ENCODE measurements at regions not wholly inside any gene's neighbourhood (a gene's known extent, or its start where the extent isn't known, plus 50 kb on each side); places are given as distances from the start of the nearest gene placed in this dataset.

DNA sequence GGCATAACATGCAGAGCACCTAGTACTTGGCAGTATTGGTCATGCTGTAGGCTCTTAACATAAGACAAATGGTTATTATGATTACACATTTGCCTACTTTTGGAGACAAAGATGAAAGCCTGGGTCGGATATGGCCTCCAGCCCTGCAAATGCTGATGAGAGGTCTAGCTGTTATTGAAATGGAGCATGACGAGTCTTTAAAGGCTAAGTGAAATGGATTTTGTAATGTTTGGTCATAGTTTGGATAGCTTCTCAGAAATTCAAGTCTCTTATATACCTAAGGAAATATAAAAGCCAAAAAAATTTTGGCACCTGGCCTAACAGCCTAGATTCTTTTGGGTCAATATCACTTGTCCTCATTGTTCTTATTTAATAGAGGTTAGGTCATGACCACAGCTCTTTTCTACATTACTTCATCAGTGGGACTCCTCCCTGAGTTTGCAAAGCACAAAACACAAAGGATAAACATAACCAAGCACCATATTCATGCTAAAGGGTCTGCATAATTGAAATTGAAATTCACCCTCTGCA, 69.2 kb upstream of the WLS start:
- H3K4me1 Mint-ChIP-seq = no peaks in the 10 kb centered on the region
- no peak overlapping the region for H3K27ac Mint-ChIP-seq
- DNase-seq = no peak
- H3K9me3 Mint-ChIP-seq = no peaks in the 10 kb centered on the region
- H3K4me3 Mint-ChIP-seq = no peak overlapping the region
- no peaks in the 10 kb centered on the region for H3K27me3 Mint-ChIP-seq
- CTCF ChIA-PET = no interaction called here
- POLR2A ChIA-PET = no interaction called here
- no peaks in the 10 kb centered on the region for H3K36me3 Mint-ChIP-seq (ENCODE audit: low read depth)

DNA sequence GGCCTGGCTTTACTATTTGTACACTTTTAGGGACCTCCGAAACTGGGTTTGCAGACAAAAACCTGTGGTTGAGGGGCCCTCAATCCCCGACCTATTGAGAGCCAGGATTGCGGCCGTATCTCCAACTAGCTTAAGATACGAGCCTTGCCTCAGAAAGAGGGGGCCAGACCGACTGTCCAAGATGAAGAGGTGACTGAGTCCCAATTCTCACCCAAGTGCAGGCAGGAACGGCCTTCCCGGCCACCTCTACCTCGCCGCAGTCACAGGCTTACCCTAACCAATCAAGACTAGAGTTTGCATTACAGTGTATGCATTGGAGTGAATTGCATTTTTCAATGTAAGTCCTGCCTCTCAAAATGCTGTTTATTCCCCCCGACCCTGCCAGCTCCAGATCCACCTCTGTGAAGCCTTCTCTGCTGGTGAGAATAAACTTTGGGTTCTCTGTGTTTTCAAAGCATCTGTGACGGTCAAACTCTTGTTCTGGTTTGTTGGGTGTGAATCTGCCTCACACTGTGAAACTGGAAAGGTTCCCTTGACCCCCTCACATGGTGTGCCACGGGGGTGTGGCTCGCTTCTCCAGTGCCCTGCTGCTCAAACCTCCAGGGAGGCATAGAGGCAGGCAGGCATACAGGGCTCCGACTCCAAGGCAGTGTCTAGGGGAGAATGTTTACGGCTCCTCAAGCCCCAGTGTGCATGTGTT, 62.2 kb upstream of the WLS start:
- Mint-ChIP-seq H3K4me3 (no peak overlapping the region), H3K9me3 (no peaks in the 10 kb centered on the region)
- DNase-seq = no peak

GRCh38 chr1:68293609-68294366, 61.5 kb upstream of the WLS start:
- no peaks in the 10 kb centered on the region for H3K27me3 Mint-ChIP-seq
- no peaks in the 10 kb centered on the region for H3K36me3 Mint-ChIP-seq (ENCODE audit: low read depth)
- DNase-seq = no peak
- no peak overlapping the region for H3K27ac Mint-ChIP-seq
- ChIA-PET CTCF (no interaction called here), POLR2A (no interaction called here)
- no peaks in the 10 kb centered on the region for H3K9me3 Mint-ChIP-seq
- H3K4me1 Mint-ChIP-seq = no peaks in the 10 kb centered on the region
- H3K4me3 Mint-ChIP-seq = no peak overlapping the region

More for the DNA sequence above, 62.2 kb upstream of the WLS start:
- H3K4me1 Mint-ChIP-seq = no peaks in the 10 kb centered on the region
- no peaks in the 10 kb centered on the region for H3K36me3 Mint-ChIP-seq (ENCODE audit: low read depth)
- ChIA-PET POLR2A (no interaction called here), CTCF (no interaction called here)
- H3K27ac Mint-ChIP-seq = no peak overlapping the region
- no peaks in the 10 kb centered on the region for H3K27me3 Mint-ChIP-seq

DNA sequence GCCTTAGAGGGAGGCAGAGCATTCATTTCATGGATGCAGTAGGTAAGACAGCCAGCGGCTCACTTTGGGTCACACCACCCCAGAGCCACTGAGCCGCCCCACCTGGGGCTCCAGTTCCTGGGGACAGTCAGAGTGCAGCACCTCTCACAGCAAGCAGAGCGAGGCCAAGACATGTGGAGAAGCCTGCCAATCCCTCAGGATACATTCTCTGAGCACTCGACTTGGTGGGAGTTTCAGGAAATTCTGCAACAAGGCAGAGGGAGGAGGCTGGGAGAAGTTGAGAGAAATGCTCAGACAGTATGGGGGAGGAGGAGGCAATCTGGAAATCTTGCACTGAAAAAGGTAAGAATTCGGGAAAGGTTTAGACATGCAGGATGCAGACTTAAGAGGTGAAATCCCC, 60.8 kb upstream of the WLS start:
- H3K9me3 Mint-ChIP-seq = no peaks in the 10 kb centered on the region
- no peaks in the 10 kb centered on the region for H3K36me3 Mint-ChIP-seq (ENCODE audit: low read depth)
- no peak overlapping the region for H3K27ac Mint-ChIP-seq
- no peak for DNase-seq
- H3K4me1 Mint-ChIP-seq = no peaks in the 10 kb centered on the region
- CTCF ChIA-PET = no interaction called here
- H3K4me3 Mint-ChIP-seq = no peak overlapping the region
- POLR2A ChIA-PET = no interaction called here
- no peaks in the 10 kb centered on the region for H3K27me3 Mint-ChIP-seq

DNA sequence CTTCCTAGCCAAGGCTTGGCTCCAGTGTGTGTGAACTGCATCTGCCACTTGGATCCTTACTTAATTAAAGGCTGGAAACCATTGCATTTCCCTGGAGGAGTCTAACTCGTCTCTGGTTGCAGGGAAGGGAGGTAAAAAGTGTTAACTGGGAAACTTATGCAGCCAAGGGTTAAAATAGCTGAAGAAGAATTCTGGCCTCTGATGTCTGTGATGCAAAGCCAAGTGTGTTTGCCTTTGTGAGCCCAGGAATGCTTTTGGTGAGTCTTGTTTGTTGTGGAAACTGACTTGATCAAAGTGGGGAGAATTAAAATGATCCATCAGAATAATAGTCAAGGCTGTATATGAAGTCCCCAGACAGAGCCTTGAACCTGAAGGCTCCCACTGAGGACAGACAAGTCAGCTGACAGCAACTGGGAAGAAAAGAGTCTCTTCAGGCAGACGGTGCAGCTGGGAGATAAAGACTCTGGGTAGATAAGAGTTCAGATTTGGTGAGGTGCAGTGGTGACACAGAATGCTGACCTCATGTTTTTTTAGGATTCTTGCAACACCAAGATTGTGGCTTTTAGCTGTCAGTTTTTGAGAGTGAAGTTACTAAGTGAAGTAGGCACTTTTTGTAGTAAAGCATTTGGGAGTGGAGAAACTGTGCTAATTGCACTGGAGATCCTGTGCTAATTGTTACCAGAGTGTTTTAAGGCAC, 59.5 kb upstream of the WLS start:
- Mint-ChIP-seq H3K4me3 (no peak overlapping the region), H3K36me3 (ENCODE audit: low read depth) (no peaks in the 10 kb centered on the region), H3K4me1 (no peaks in the 10 kb centered on the region), H3K9me3 (no peaks in the 10 kb centered on the region), H3K27me3 (no peaks in the 10 kb centered on the region), H3K27ac (no peak overlapping the region)
- DNase-seq = no peak
- POLR2A ChIA-PET = no interaction called here
- CTCF ChIA-PET = no interaction called here

DNA sequence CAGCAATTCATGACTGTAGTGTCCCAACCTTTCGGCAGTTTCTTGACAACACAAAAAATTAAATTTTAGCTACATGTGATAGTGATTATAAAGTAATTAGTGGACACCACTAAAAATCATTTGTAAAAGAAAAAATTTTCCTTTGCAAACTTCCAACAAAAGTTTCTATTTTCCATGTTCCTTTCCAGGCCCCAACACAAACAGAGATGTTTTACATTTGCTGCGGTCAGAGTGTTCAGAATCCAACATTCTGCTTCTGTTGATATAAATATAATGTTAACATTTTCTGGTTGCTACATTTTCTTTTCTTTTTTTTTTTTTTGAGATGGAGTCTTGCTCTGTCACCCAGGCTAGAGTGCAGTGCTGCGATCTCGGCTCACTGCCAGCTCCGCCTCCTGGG, 54.9 kb upstream of the WLS start:
- no peak overlapping the region for H3K27ac Mint-ChIP-seq
- H3K36me3 Mint-ChIP-seq (ENCODE audit: low read depth) = no peaks in the 10 kb centered on the region
- H3K27me3 Mint-ChIP-seq = no peaks in the 10 kb centered on the region
- H3K4me3 Mint-ChIP-seq = no peak overlapping the region
- ChIA-PET CTCF (no interaction called here), POLR2A (no interaction called here)
- no peaks in the 10 kb centered on the region for H3K9me3 Mint-ChIP-seq
- no peaks in the 10 kb centered on the region for H3K4me1 Mint-ChIP-seq
- DNase-seq = no peak

GRCh38 chr1:68285046-68285445, 52.7 kb upstream of the WLS start:
- DNase-seq = no peak
- H3K36me3 Mint-ChIP-seq (ENCODE audit: low read depth) = no peaks in the 10 kb centered on the region
- H3K4me1 Mint-ChIP-seq = no peaks in the 10 kb centered on the region
- CTCF ChIA-PET = no interaction called here
- no peak overlapping the region for H3K4me3 Mint-ChIP-seq
- POLR2A ChIA-PET = no interaction called here
- H3K27ac Mint-ChIP-seq = no peak overlapping the region
- no peaks in the 10 kb centered on the region for H3K9me3 Mint-ChIP-seq
- no peaks in the 10 kb centered on the region for H3K27me3 Mint-ChIP-seq

GRCh38 chr1:68281946-68282615, 49.8 kb upstream of the WLS start:
- no peaks in the 10 kb centered on the region for H3K4me1 Mint-ChIP-seq
- no peak overlapping the region for H3K27ac Mint-ChIP-seq
- CTCF ChIA-PET = no interaction called here
- POLR2A ChIA-PET = no interaction called here
- H3K9me3 Mint-ChIP-seq = no peaks in the 10 kb centered on the region
- DNase-seq = no peak
- H3K27me3 Mint-ChIP-seq = no peaks in the 10 kb centered on the region
- H3K36me3 Mint-ChIP-seq (ENCODE audit: low read depth) = no peaks in the 10 kb centered on the region
- no peak overlapping the region for H3K4me3 Mint-ChIP-seq

All from activated CD4-positive, alpha-beta memory T cell treated with anti-CD3 and anti-CD28 coated beads, Interleukin-2, amount 10 ng/mL, durations not matched to agents 7 days and 5 days (primary cell).